Activated CD4-positive, alpha-beta memory T cell treated with anti-CD3 and anti-CD28 coated beads, Interleukin-2, amount 10 ng/mL, durations not matched to agents 7 days and 5 days (primary cell): ENCODE measurements at regions not wholly inside any gene's neighbourhood (a gene's known extent, or its start where the extent isn't known, plus 50 kb on each side); places are given as distances from the start of the nearest gene placed in this dataset.

ENCODE experiments used
- CTCF ChIA-PET: fragments of 350-600 bp; sonication (Branson Sonifier 250); formaldehyde crosslinking; loops from one replicate; lab custom pipeline; 2021; ENCODE audit warnings: antibody characterized with exemption, inconsistent platforms; lab: Charles Lee
- POLR2A ChIA-PET: fragments of 350-600 bp; sonication (Branson Sonifier 250); formaldehyde crosslinking; loops from one replicate; lab custom pipeline; 2021; ENCODE audit warnings: antibody characterized with exemption; lab: Charles Lee
- DNase-seq: peaks from one replicate; pipeline ENCODE4 v3.0.0-alpha.2; 2020
- H3K27ac Mint-ChIP-seq: one replicate; pipeline ENCODE4 v1.8.0; 2021; ENCODE audit warnings: mild to moderate bottlenecking, mixed read lengths
- H3K27me3 Mint-ChIP-seq: one replicate; pipeline ENCODE4 v1.8.0; 2021; ENCODE audit warnings: mixed read lengths
- H3K36me3 Mint-ChIP-seq: one replicate; pipeline ENCODE4 v1.8.0; 2021; ENCODE audit warnings: low read depth, mixed read lengths
- H3K4me1 Mint-ChIP-seq: one replicate; pipeline ENCODE4 v1.8.0; 2021; ENCODE audit warnings: mixed read lengths
- H3K4me3 Mint-ChIP-seq: one replicate; pipeline ENCODE4 v1.8.0; 2021; ENCODE audit warnings: mild to moderate bottlenecking, mixed read lengths
- H3K9me3 Mint-ChIP-seq: one replicate; pipeline ENCODE4 v1.8.0; 2021; ENCODE audit warnings: mixed read lengths

- no peaks in the 10 kb centered on the region for H3K9me3 Mint-ChIP-seq
- H3K36me3 Mint-ChIP-seq: no peaks in the 10 kb centered on the region
- no peak overlapping the region for H3K27ac Mint-ChIP-seq
- CTCF ChIA-PET: no interaction called here
- H3K27me3 Mint-ChIP-seq: no peaks in the 10 kb centered on the region
- peaks cover 1% of the 10 kb centered on the region for H3K4me1 Mint-ChIP-seq
- no peak overlapping the region for H3K4me3 Mint-ChIP-seq
- POLR2A ChIA-PET: no interaction called here
- DNase-seq: no peak
Measured at GRCh38 chr11:112793416-112793815, 167.8 kb upstream of the NCAM1 start.

- Mint-ChIP-seq H3K27ac (no peak overlapping the region), H3K9me3 (no peaks in the 10 kb centered on the region), H3K36me3 (no peaks in the 10 kb centered on the region), H3K4me1 (peaks cover 1% of the 10 kb centered on the region), H3K27me3 (no peaks in the 10 kb centered on the region), H3K4me3 (no peak overlapping the region)
- no peak for DNase-seq
- ChIA-PET CTCF (interaction anchor here (0.6 to 3.2 kb wide), 5 partner anchors 206 to 933 kb away, joined by 3 to 22 read pairs (median 4); no protein-coding TSS in a partner anchor), POLR2A (no interaction called here)
Measured at GRCh38 chr11:112794331-112794846, 166.8 kb upstream of the NCAM1 start.

GRCh38 chr11:112795142-112795815 is 165.9 kb upstream of the NCAM1 start:
- peak; percentile 47 for DNase-seq
- H3K36me3 Mint-ChIP-seq: no peaks in the 10 kb centered on the region
- peaks cover 1% of the 10 kb centered on the region for H3K4me1 Mint-ChIP-seq
- ChIA-PET CTCF (interaction anchor here (0.5 to 3.2 kb wide), 6 partner anchors 11 to 932 kb away, joined by 3 to 22 read pairs (median 4); no protein-coding TSS in a partner anchor), POLR2A (no interaction called here)
- H3K4me3 Mint-ChIP-seq: no peak overlapping the region
- no peaks in the 10 kb centered on the region for H3K9me3 Mint-ChIP-seq
- H3K27ac Mint-ChIP-seq: no peak overlapping the region
- no peaks in the 10 kb centered on the region for H3K27me3 Mint-ChIP-seq

- no peak overlapping the region for H3K27ac Mint-ChIP-seq
- H3K4me3 Mint-ChIP-seq: no peak overlapping the region
- no peaks in the 10 kb centered on the region for H3K36me3 Mint-ChIP-seq
- ChIA-PET POLR2A (no interaction called here), CTCF (interaction anchor here (1.4 to 3.2 kb wide), 3 partner anchors 12 to 494 kb away, joined by 3 to 22 read pairs (median 4); no protein-coding TSS in a partner anchor)
- peaks cover 1% of the 10 kb centered on the region for H3K4me1 Mint-ChIP-seq
- H3K9me3 Mint-ChIP-seq: no peaks in the 10 kb centered on the region
- peaks cover 2% of the 10 kb centered on the region for H3K27me3 Mint-ChIP-seq
- no peak for DNase-seq
Measured at GRCh38 chr11:112795911-112796649, 165.1 kb upstream of the NCAM1 start.

DNA sequence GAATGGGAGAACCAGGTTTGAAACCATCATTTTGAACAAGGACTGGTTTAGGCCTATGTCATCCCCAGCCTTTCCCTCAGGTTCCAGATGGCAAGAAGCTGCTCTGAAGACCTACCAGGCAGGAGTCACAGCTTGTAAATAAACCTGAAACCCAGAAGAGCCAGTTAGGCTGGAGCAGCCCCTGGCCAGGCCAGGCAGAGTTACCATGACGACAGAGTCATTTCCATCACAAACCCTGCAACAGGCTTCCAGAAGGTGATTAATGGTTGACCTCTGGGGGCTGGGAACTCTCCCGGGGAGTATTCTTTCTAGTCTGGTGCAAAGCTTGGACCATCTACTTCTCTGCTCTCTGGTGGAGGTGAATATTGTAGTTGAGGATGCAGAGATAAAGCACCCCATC is 164.1 kb upstream of the NCAM1 start:
- POLR2A ChIA-PET: no interaction called here
- Mint-ChIP-seq H3K9me3 (no peaks in the 10 kb centered on the region), H3K27me3 (peaks cover 2% of the 10 kb centered on the region), H3K36me3 (no peaks in the 10 kb centered on the region), H3K4me1 (peaks cover 1% of the 10 kb centered on the region), H3K27ac (no peak overlapping the region), H3K4me3 (no peak overlapping the region)
- CTCF ChIA-PET: interaction anchor here (3.2 kb wide), 1 partner anchor 209 kb away, joined by 22 read pairs; no protein-coding TSS in a partner anchor
- DNase-seq: no peak

DNA sequence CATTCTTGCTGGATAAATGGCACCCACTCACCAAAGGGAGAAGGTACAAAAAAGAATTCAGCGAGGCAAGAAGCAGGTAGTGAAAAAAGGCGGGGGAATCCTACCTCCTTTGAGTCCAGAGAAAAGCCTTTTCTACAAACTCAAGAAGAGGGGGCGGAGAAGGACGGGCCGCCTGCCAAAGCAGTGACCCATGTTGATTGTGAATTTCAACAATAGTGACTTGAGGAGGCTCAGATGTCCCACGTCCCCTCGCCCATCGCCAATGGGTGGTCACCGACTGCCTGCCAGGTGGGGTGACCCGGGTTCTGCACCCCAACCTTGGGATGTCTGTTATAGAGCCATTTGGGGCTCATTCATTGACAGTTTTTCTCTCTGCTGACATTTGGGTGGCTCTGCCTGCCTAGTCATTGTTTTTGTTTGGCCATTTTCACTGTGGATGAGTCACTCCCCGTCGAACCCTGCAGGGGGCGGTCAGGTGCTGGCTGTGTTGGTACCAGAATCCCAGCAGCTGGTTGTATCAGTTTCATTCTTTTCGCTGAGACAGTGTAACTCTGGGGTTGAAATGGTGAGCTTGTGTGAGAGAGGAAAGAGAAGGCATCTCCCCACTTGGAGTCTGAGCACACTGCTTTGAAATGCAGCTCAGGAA is 163.4 kb upstream of the NCAM1 start:
- Mint-ChIP-seq H3K36me3 (no peaks in the 10 kb centered on the region), H3K4me3 (peak overlapping the region; percentile 33), H3K27me3 (peaks cover 2% of the 10 kb centered on the region), H3K9me3 (no peaks in the 10 kb centered on the region), H3K4me1 (peaks cover 1% of the 10 kb centered on the region), H3K27ac (no peak overlapping the region)
- DNase-seq: peak; percentile 47
- POLR2A ChIA-PET: no interaction called here
- CTCF ChIA-PET: interaction anchor here (0.6 to 1.6 kb wide), 5 partner anchors 39 to 492 kb away, joined by 3 to 23 read pairs (median 3); no protein-coding TSS in a partner anchor

DNA sequence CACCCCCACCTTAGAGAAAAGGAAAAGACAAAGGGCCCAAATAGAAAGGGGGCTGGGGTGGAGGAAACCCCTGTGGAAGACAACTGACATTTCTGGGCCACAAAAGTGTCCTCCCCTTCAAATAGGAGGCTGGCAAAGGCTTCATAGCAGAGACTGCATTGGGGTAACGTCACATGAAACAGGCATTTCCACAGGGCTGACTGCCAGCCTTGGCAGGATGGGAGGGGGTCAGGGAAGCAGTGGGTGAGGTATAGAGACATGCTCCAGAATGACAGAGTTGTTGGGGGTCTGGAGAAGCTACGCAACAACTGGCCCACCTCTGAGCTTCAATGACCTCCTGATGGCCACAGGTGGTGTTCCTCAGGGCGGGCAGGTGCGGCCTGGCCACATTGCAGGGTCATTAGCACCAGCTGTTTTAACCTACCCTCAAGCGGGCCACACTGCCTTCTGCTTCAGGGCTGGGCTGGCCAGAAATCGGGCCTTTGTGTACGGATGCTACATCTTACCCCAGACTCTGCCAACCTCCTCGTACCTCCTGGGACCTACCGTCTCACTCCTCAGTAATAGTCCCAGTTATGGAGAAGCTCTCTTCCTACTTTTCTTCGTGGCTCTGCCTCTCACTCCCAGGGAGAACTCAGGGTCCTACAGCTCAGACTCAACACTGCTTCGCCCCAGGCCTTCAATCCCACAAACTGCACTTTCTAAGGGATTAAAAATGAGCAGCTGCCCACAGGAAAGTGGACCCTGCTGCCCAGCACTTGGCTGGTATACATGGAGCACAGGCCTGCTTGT is 160.0 kb upstream of the NCAM1 start:
- POLR2A ChIA-PET: no interaction called here
- DNase-seq: no peak
- Mint-ChIP-seq H3K4me1 (no peaks in the 10 kb centered on the region), H3K4me3 (no peak overlapping the region), H3K9me3 (no peaks in the 10 kb centered on the region), H3K36me3 (no peaks in the 10 kb centered on the region), H3K27me3 (peaks cover 2% of the 10 kb centered on the region), H3K27ac (no peak overlapping the region)
- CTCF ChIA-PET: no interaction called here

GRCh38 chr11:112801817-112802088 is 159.5 kb upstream of the NCAM1 start:
- H3K9me3 Mint-ChIP-seq: no peaks in the 10 kb centered on the region
- ChIA-PET CTCF (no interaction called here), POLR2A (no interaction called here)
- H3K27me3 Mint-ChIP-seq: peaks cover 2% of the 10 kb centered on the region
- H3K27ac Mint-ChIP-seq: no peak overlapping the region
- no peaks in the 10 kb centered on the region for H3K36me3 Mint-ChIP-seq
- H3K4me3 Mint-ChIP-seq: no peak overlapping the region
- no peak for DNase-seq
- H3K4me1 Mint-ChIP-seq: no peaks in the 10 kb centered on the region

DNA sequence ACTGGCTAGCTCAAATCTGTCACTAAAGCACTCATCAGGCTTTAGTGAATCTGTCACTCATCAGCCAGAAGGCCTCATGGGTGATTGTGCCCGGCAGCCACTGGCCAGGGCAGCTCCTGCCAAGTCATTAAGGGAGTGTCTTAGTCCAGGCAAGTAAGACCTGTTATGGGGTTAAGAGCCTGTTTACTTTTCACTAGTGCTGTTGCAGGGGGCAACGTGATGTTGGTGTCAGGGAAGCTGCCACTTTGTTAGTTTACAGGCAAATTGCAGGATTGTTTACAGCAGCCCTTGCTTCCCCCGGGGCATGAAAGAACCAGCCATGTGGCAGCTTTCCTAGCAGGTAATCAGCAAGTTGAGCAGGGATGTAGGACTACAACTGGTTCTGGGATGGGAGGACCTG is 155.6 kb upstream of the NCAM1 start:
- DNase-seq: no peak
- ChIA-PET CTCF (no interaction called here), POLR2A (no interaction called here)
- Mint-ChIP-seq H3K4me1 (no peaks in the 10 kb centered on the region), H3K36me3 (no peaks in the 10 kb centered on the region), H3K27ac (no peak overlapping the region), H3K4me3 (no peak overlapping the region), H3K27me3 (peaks cover 1% of the 10 kb centered on the region), H3K9me3 (no peaks in the 10 kb centered on the region)

GRCh38 chr11:112806256-112806655 is 155.0 kb upstream of the NCAM1 start:
- CTCF ChIA-PET: no interaction called here
- no peaks in the 10 kb centered on the region for H3K4me1 Mint-ChIP-seq
- H3K27me3 Mint-ChIP-seq: peaks cover 1% of the 10 kb centered on the region
- H3K27ac Mint-ChIP-seq: no peak overlapping the region
- DNase-seq: no peak
- POLR2A ChIA-PET: no interaction called here
- H3K4me3 Mint-ChIP-seq: no peak overlapping the region
- H3K36me3 Mint-ChIP-seq: no peaks in the 10 kb centered on the region
- no peaks in the 10 kb centered on the region for H3K9me3 Mint-ChIP-seq

DNA sequence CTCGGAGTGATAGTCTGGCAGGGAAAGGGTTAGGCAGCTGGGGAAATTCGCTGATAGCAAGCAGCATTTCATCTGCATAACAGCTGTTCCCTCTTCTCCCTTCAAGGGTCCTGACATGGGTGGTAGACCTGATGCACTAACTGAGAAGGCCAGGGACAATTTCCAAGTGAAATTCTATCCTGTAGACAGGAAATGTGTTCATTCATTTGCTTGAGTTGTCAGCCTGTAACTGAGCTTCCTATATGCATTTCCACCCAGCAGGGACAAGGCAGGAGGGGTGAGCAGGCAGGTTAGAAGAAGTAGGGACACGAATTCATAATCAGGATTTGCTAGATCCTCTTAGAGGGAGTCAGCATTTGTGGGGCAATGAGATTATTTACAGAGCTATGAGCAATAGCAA is 154.3 kb upstream of the NCAM1 start:
- H3K4me1 Mint-ChIP-seq: no peaks in the 10 kb centered on the region
- H3K9me3 Mint-ChIP-seq: no peaks in the 10 kb centered on the region
- no peak overlapping the region for H3K27ac Mint-ChIP-seq
- H3K36me3 Mint-ChIP-seq: no peaks in the 10 kb centered on the region
- DNase-seq: no peak
- ChIA-PET CTCF (no interaction called here), POLR2A (no interaction called here)
- H3K27me3 Mint-ChIP-seq: peaks cover 1% of the 10 kb centered on the region
- no peak overlapping the region for H3K4me3 Mint-ChIP-seq

DNA sequence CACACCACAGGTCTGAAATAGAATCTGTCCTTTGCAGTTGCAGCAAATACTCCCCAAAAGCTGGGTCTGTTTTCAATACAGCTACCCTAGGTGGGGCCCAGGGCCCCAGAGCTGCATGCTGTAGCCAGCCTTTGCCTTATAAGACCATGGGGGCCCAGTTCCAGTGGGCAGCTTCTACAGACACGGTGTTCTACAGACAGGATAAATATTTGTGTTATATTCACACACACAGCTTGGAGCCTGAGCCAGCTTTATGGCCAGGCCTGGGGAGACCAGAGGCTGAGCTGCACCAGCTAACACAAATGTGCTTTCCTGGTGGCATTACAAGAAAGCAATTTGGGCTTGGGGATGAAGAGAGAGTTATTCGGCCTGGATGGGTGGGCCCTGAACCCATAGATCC is 151.8 kb upstream of the NCAM1 start:
- no peaks in the 10 kb centered on the region for H3K9me3 Mint-ChIP-seq
- no peak overlapping the region for H3K27ac Mint-ChIP-seq
- POLR2A ChIA-PET: no interaction called here
- H3K36me3 Mint-ChIP-seq: no peaks in the 10 kb centered on the region
- H3K27me3 Mint-ChIP-seq: peaks cover 1% of the 10 kb centered on the region
- CTCF ChIA-PET: no interaction called here
- DNase-seq: no peak
- no peak overlapping the region for H3K4me3 Mint-ChIP-seq
- H3K4me1 Mint-ChIP-seq: no peaks in the 10 kb centered on the region

DNA sequence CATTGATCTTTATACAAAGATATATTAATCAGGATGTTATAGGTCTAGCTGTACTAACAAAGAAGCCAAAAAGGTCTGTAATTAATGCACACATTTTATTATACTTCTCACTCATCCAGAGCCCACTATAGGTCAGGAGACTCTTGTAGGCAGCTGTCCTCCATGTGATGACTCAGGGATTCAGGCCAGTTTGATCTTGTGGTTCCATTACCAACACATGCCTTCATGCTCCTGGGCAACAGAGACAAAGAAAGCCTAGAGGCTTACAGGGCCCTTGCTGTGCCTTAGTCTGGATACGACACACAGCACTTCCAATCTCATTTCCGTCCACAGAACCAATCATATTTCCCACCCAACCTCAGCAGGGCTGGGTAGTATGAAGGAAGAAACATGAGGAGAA is 150.3 kb upstream of the NCAM1 start:
- DNase-seq: no peak
- CTCF ChIA-PET: no interaction called here
- Mint-ChIP-seq H3K4me1 (no peaks in the 10 kb centered on the region), H3K36me3 (no peaks in the 10 kb centered on the region), H3K4me3 (no peak overlapping the region), H3K27ac (no peak overlapping the region), H3K27me3 (peaks cover 1% of the 10 kb centered on the region), H3K9me3 (no peaks in the 10 kb centered on the region)
- POLR2A ChIA-PET: no interaction called here
